HepG2 (cell line): ENCODE measurements at regions not wholly inside any gene's neighbourhood (a gene's known extent, or its start where the extent isn't known, plus 50 kb on each side); places are given as distances from the start of the nearest gene placed in this dataset.

ENCODE experiments used
- CREB1 ChIP-seq, 2 experiments: fragments of 450-650 bp in 1 of 2; IDR thresholded peaks; 2 replicates each; pipeline ENCODE4 v1.6.1; 2016 to 2017; ENCODE audit warnings: control low read depth in 1 of 2, mild to moderate bottlenecking in 1 of 2, missing compliant biosample characterization in 1 of 2, missing genetic modification characterization in 1 of 2
- HDAC6 ChIP-seq: fragments of 200-600 bp; sonication (generic); IDR thresholded peaks from 2 replicates; pipeline ENCODE4 v1.7.0; 2017; ENCODE audit warnings: mild to moderate bottlenecking, antibody characterized with exemption, low read length, low read depth
- KAT2B ChIP-seq: fragments of 150-350 bp; IDR thresholded peaks from 2 replicates; pipeline ENCODE4 v1.6.1; 2014; ENCODE audit warnings: low read depth, low read length, borderline replicate concordance
- MEF2D ChIP-seq: sonication (generic); formaldehyde crosslinking; IDR thresholded peaks from 2 replicates; pipeline ENCODE4 v1.5.1; 2020; ENCODE audit warnings: mild to moderate bottlenecking, missing genetic modification reagents
- NR2F2 ChIP-seq: IDR thresholded peaks from 2 replicates; pipeline ENCODE4 v1.6.1; 2012; ENCODE audit warnings: low read depth, inconsistent platforms, borderline replicate concordance
- PBX3 ChIP-seq: sonication (generic); formaldehyde crosslinking; IDR thresholded peaks from 2 replicates; pipeline ENCODE4 v1.8.1; 2023; ENCODE audit warnings: missing genetic modification reagents, inconsistent platforms, borderline replicate concordance
- TAF1 ChIP-seq: sonication (generic); formaldehyde crosslinking; IDR thresholded peaks from 2 replicates; pipeline ENCODE4 v1.4.0; 2020; ENCODE audit warnings: missing genetic modification reagents
- ZKSCAN5 ChIP-seq: sonication (generic); formaldehyde crosslinking; IDR thresholded peaks from 2 replicates; pipeline ENCODE4 v1.5.1; 2020; ENCODE audit warnings: mild to moderate bottlenecking, missing genetic modification reagents
- ZNF143 ChIP-seq: sonication (generic); formaldehyde crosslinking; IDR thresholded peaks from 2 replicates; pipeline ENCODE4 v1.4.0; 2020; ENCODE audit warnings: missing genetic modification reagents
- ZNF24 ChIP-seq: fragments of 450-650 bp; IDR thresholded peaks from 2 replicates; pipeline ENCODE4 v1.6.1; 2017; ENCODE audit warnings: antibody characterized with exemption, mild to moderate bottlenecking
- ZNF639 ChIP-seq: conservative IDR thresholded peaks from 2 replicates; pipeline ENCODE4 v1.6.1; 2018; ENCODE audit warnings: missing genetic modification reagents
- ZNF780A ChIP-seq: sonication (generic); formaldehyde crosslinking; IDR thresholded peaks from 2 replicates; pipeline ENCODE4 v1.8.0; 2022; ENCODE audit warnings: mild to moderate bottlenecking, missing genetic modification reagents, moderate library complexity
- ZSCAN25 ChIP-seq: sonication (generic); formaldehyde crosslinking; IDR thresholded peaks from 2 replicates; pipeline ENCODE4 v1.8.0; 2022; ENCODE audit warnings: mild to moderate bottlenecking, missing genetic modification reagents
- TF ChIP-seq, protein P1 (sequence below): sonication (generic); formaldehyde crosslinking; IDR thresholded peaks from 2 replicates; pipeline ENCODE4 v1.5.0; 2020; ENCODE audit warnings: mild to moderate bottlenecking, missing genetic modification reagents, moderate library complexity

DNA sequence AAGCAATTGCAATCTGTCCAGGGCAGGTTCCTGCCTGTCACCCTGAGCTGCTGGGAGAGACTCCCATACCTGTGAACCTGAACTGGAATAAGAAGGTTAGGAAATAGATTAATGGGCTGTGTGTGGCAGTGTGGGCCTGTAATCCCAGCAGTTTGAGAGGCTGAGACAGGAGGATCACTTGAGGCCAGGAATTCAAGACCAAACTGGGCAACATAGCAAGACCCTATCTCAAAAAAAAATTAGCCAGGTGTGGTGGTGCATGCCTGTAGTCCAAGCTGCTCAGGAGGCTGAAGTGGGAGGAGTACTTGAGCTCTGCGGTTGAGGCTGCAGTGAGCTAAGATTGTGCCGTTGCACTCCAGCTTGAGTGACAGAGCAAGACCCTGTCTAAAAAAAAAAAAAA is 127.7 kb upstream of the DSEL start:
- TF ChIP-seq ZNF639 (CRISPR knock-in tag), result no peak
- TF ChIP-seq MEF2D (CRISPR knock-in tag), result no peak
- TF ChIP-seq, protein P1, sequence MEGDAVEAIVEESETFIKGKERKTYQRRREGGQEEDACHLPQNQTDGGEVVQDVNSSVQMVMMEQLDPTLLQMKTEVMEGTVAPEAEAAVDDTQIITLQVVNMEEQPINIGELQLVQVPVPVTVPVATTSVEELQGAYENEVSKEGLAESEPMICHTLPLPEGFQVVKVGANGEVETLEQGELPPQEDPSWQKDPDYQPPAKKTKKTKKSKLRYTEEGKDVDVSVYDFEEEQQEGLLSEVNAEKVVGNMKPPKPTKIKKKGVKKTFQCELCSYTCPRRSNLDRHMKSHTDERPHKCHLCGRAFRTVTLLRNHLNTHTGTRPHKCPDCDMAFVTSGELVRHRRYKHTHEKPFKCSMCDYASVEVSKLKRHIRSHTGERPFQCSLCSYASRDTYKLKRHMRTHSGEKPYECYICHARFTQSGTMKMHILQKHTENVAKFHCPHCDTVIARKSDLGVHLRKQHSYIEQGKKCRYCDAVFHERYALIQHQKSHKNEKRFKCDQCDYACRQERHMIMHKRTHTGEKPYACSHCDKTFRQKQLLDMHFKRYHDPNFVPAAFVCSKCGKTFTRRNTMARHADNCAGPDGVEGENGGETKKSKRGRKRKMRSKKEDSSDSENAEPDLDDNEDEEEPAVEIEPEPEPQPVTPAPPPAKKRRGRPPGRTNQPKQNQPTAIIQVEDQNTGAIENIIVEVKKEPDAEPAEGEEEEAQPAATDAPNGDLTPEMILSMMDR, result no peak
- no peak for TF ChIP-seq ZNF143 (CRISPR knock-in tag)
- TF ChIP-seq ZNF24, result no peak
- TF ChIP-seq ZNF780A (CRISPR knock-in tag), result no peak
- TF ChIP-seq HDAC6, result no peak
- no peak for TF ChIP-seq CREB1 (IDR thresholded peaks at IDR 0.05)
- no peak for TF ChIP-seq CREB1 (CRISPR knock-in tag; IDR thresholded peaks at IDR 0.05)
- TF ChIP-seq KAT2B, result no peak
- no peak for TF ChIP-seq TAF1 (CRISPR knock-in tag)
- TF ChIP-seq ZKSCAN5 (CRISPR knock-in tag), result no peak
- TF ChIP-seq NR2F2, result no peak
- TF ChIP-seq ZSCAN25 (CRISPR knock-in tag), result no peak
- TF ChIP-seq PBX3 (CRISPR knock-in tag), result no peak
